Uterus (tissue), 2 donors: ENCODE measurements at regions not wholly inside any gene's neighbourhood (a gene's known extent, or its start where the extent isn't known, plus 50 kb on each side); places are given as distances from the start of the nearest gene placed in this dataset.

Experiments
- CTCF ChIP-seq, 4 experiments: fragments of 200-600 bp in 2 of 4; fragments of 450-650 bp in 2 of 4; sonication (generic) in 2 of 4; IDR thresholded peaks; one replicate each; pipeline ENCODE4 v1.5.1; 2016 to 2019; ENCODE audit warnings: antibody characterized with exemption in 4 of 4, mild to moderate bottlenecking in 2 of 4, moderate library complexity in 1 of 4
- POLR2A ChIP-seq, 2 donors: fragments of 450-650 bp; IDR thresholded peaks; one replicate each; pipeline ENCODE4 v1.6.1; 2016; ENCODE audit warnings: antibody characterized with exemption in 2 of 2, mild to moderate bottlenecking in 1 of 2, moderate library complexity in 1 of 2

- no peak for TF ChIP-seq POLR2A (IDR thresholded peaks at IDR 0.05)
- TF ChIP-seq CTCF (IDR thresholded peaks at IDR 0.05): no peak
Measured at GRCh38 chr3:144358191-144358590, 386.6 kb downstream of the DIPK2A start.
